Psoas muscle (tissue), 7 donors: ENCODE measurements at regions not wholly inside any gene's neighbourhood (a gene's known extent, or its start where the extent isn't known, plus 50 kb on each side); places are given as distances from the start of the nearest gene placed in this dataset.

Source experiments
- ATAC-seq, 4 donors: fragments of 200-7000 bp; cut with Tn5 transposase; one replicate each; pipeline ENCODE4 v1.9.1; 2020; ENCODE audit warnings: moderate library complexity in 3 of 4, mild to moderate bottlenecking in 2 of 4
- DNase-seq, 2 donors: peaks; one replicate each; pipeline ENCODE4 v3.0.0-alpha.2; 2020
- H3K27ac ChIP-seq: fragments of 200-600 bp; one replicate; pipeline ENCODE4 v1.8.0; 2022
- H3K27me3 ChIP-seq, 3 donors: fragments of 200-600 bp in 1 of 3; one replicate each; pipeline versions ENCODE4 v1.6.1 to v1.8.0; 2013 to 2022; ENCODE audit warnings: low read length in 2 of 3, mild to moderate bottlenecking in 2 of 3, moderate library complexity in 1 of 3; ENCODE audit not compliant: insufficient read depth in 3 of 3
- H3K36me3 ChIP-seq, 2 donors: fragments of 200-600 bp in 1 of 2; one replicate each; pipeline versions ENCODE4 v1.6.1 to v1.8.0; 2013 to 2022; ENCODE audit warnings: low read depth in 1 of 2, mild to moderate bottlenecking in 1 of 2, moderate library complexity in 1 of 2; ENCODE audit not compliant: insufficient read depth in 1 of 2
- H3K4me1 ChIP-seq: fragments of 200-600 bp; one replicate; pipeline ENCODE4 v1.8.0; 2022
- H3K4me3 ChIP-seq: fragments of 200-600 bp; one replicate; pipeline ENCODE4 v1.8.0; 2022; ENCODE audit warnings: mild to moderate bottlenecking
- H3K9me3 ChIP-seq: fragments of 200-600 bp; one replicate; pipeline ENCODE4 v1.8.0; 2022
- WGBS, 3 donors: extraction: QIAGEN DNeasy Blood & Tissue Kit; methylation state at CpG; one replicate each; pipeline versions ENCODE4 v1.1.6 to v1.1.7; 2013; 5-methylcytosine and 5-hydroxymethylcytosine counted together
- intact Hi-C, 2 donors: fragments of 100-400 bp; cut with DNase I; formaldehyde crosslinking; loops; one replicate each; pipeline versions ENCODE4 v1.11.0 to v1.14.2; 2022
- TF ChIP-seq, protein P1 (sequence below): fragments of 200-600 bp; IDR thresholded peaks from one replicate; pipeline ENCODE4 v1.8.0; 2022; ENCODE audit warnings: antibody characterized with exemption
- donor health status: healthy with polysubstance abuse.
- donor health status: DM: no; HTN: no; CAD: no; lungs with moderate emphysema.
- donor health status: Bipolar disorder and iron deficiency.
- donor health status: healthy.
- donor health status: DM: yes; HTN: yes; CAD: no.
- donor health status: DM: no; HTN: no; CAD: no.
- donor health status: DM: yes; HTN: yes; CAD: no.

DNA sequence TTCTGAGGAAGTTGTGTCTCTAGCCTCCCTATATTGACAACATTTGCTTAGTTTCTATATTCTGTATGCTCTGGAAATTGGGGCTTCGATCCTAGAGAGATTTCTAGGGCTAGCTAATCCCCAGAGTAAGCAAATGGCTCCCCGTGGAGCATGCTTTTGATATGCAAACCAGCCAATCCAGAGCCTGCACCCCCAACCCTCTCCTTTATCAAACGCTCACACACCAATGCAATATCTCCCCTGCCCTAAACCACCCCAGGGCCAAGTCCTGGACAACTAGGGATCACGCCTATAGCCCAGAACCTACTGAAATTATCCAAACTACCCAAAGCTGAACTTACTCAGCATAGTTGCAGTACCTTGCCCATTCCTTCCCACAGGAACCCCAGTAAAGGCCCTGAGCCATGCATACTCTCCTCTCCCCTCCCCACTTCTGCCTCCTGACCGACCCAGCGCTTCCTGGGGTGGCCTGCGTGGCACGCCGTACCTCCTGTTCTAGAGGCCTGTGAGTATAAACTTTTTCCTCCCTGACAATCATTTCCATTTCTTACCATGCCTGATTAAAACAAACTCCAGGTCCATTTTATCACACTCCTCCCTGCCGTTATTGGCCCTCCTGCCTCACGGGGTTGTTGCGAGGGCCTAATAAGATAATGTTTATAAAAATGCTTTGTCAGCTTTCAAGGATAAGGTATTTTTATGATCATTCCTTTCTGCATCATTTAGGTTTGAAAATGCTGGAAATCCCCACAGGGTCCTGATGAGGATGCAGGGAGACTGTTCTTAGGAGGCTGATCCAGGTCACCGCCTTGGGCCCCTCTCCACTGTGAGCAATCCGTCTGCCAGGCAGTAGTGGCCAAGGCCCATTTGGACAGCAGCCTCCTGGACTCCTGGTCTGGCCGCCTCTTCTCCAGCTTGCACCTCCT, 102.7 kb downstream of the TENT5C start:
- Histone ChIP-seq H3K27ac (no peak overlapping the region), H3K4me1 (no peaks in the 10 kb centered on the region), H3K9me3 (no peaks in the 10 kb centered on the region), H3K27me3 (no peaks in the 10 kb centered on the region), H3K36me3 (no peaks in the 10 kb centered on the region), H3K4me3 (no peak overlapping the region)
- DNase-seq (no peak), ATAC-seq (peak in 2 of 4 donors; percentile 54)
- WGBS, 3 donors, result 74 to 80% (median 76%) methylated on average over 15 of the region's 15 CpGs
- TF ChIP-seq, protein P1, sequence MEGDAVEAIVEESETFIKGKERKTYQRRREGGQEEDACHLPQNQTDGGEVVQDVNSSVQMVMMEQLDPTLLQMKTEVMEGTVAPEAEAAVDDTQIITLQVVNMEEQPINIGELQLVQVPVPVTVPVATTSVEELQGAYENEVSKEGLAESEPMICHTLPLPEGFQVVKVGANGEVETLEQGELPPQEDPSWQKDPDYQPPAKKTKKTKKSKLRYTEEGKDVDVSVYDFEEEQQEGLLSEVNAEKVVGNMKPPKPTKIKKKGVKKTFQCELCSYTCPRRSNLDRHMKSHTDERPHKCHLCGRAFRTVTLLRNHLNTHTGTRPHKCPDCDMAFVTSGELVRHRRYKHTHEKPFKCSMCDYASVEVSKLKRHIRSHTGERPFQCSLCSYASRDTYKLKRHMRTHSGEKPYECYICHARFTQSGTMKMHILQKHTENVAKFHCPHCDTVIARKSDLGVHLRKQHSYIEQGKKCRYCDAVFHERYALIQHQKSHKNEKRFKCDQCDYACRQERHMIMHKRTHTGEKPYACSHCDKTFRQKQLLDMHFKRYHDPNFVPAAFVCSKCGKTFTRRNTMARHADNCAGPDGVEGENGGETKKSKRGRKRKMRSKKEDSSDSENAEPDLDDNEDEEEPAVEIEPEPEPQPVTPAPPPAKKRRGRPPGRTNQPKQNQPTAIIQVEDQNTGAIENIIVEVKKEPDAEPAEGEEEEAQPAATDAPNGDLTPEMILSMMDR, result no peak
- intact Hi-C loops, result no loop called here

- Histone ChIP-seq H3K36me3 (no peaks in the 10 kb centered on the region), H3K27ac (no peak overlapping the region), H3K9me3 (no peaks in the 10 kb centered on the region), H3K4me1 (no peaks in the 10 kb centered on the region), H3K27me3 (no peaks in the 10 kb centered on the region), H3K4me3 (no peak overlapping the region)
- DNase-seq (no peak), ATAC-seq (no peak)
- TF ChIP-seq, protein P1, result no peak
- WGBS, 3 donors, result 73 to 77% (median 76%) methylated on average over 4 of the region's 4 CpGs
- intact Hi-C loops, result no loop called here
These were observed 103.4 kb downstream of the TENT5C start for GRCh38 chr1:117709249-117709691.

DNA sequence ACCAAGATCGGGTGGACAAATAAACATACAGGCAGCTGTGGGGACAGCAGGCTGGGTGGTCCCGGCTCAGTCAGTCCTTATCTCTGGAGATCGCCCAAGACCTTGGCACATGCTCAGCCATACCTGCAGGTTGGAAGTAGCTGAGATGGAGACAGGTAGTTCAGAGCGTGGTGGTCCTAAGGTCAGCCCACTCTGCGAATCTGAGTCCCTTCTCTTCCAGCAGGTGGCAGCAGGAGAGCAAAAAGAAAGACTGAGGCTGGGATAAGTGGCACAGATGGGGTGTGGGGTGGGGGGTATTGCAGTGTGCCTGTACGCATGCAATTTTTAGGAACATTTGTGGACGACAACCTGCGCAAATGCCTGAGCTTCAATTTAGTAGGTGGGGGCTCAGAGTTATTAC, 104.9 kb downstream of the TENT5C start:
- WGBS, 3 donors, result 86 to 89% (median 87%) methylated on average over 8 of the region's 8 CpGs
- DNase-seq, result no peak
- Histone ChIP-seq H3K36me3 (no peaks in the 10 kb centered on the region), H3K27ac (no peak overlapping the region), H3K9me3 (no peaks in the 10 kb centered on the region), H3K4me1 (no peaks in the 10 kb centered on the region), H3K4me3 (no peak overlapping the region), H3K27me3 (no peaks in the 10 kb centered on the region)
- ATAC-seq, result no peak
- TF ChIP-seq, protein P1, result no peak
- intact Hi-C loops, result no loop called here

DNA sequence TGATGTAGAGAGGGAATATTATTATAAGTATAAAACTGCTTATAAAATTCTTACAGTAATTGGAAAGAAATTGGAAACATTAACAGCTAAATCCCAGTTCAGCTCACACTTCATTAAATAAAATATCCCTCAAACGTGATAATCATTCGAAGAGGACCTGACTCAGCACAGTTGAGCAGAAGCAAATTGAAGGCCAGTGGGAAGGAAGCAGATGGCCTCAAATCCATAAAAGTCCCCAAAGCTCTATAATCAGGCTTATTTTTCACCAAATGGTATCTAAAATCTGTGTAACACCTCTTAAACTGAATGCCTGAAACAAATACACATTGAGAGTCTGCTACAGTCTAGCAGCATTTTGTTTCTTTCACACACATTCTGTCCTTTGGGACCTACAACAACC, 106.8 kb downstream of the TENT5C start:
- WGBS, 3 donors, result 47 to 68% (median 53%) methylated on average over 2 of the region's 2 CpGs
- H3K27ac ChIP-seq, result no peak overlapping the region
- no peaks in the 10 kb centered on the region for H3K4me1 ChIP-seq
- H3K36me3 ChIP-seq, result no peaks in the 10 kb centered on the region
- H3K9me3 ChIP-seq, result no peaks in the 10 kb centered on the region
- DNase-seq, result no peak
- TF ChIP-seq, protein P1, result no peak
- ATAC-seq, result no peak
- H3K4me3 ChIP-seq, result no peak overlapping the region
- intact Hi-C loops, result no loop called here
- H3K27me3 ChIP-seq, result no peaks in the 10 kb centered on the region
